A549 (cell line): ENCODE measurements at regions not wholly inside any gene's neighbourhood (a gene's known extent, or its start where the extent isn't known, plus 50 kb on each side); places are given as distances from the start of the nearest gene placed in this dataset.

Experiments
- ATAC-seq, 2 experiments: fragments of 200-7000 bp in 1 of 2; fragments of >200 bp in 1 of 2; cut with Nextera tagmentation in 1 of 2; cut with Tn5 transposase in 1 of 2; 3 replicates each; pipeline versions ENCODE4 v1.8.0 to v1.9.1; 2018 to 2020; ENCODE audit warnings: mild to moderate bottlenecking in 1 of 2, moderate library complexity in 1 of 2
- CTCF ChIA-PET: fragments of 300-600 bp; sonication (Branson Sonifier 250); formaldehyde crosslinking; extraction: SDS; loops from one replicate; lab custom pipeline; 2021; ENCODE audit warnings: antibody characterized with exemption, inconsistent platforms; lab: Yijun Ruan, JAX
- POLR2A ChIA-PET: fragments of 350-600 bp; formaldehyde crosslinking; extraction: SDS; loops from one replicate; lab custom pipeline; 2021; ENCODE audit warnings: antibody characterized with exemption, inconsistent platforms; lab: Yijun Ruan, JAX
- DNase-seq, 2 experiments: peaks; one replicate each; pipeline versions ENCODE4 v3.0.0 to v3.0.0-alpha.2; 2011 to 2016; ENCODE audit warnings: low read depth in 1 of 2, low spot score in 1 of 2
- FAIRE-seq: peaks from 2 replicates; lab custom pipeline; 2011; peaks lifted over from hg19 to GRCh38; lab: Jason Lieb, UNC
- H3K27ac ChIP-seq, 2 experiments: fragments of >200 bp; sonication (Bioruptor Twin); formaldehyde crosslinking; 3 replicates each; pipeline ENCODE4 v1.5.1; 2016 to 2017
- H3K4me1 ChIP-seq: fragments of >200 bp; sonication (Bioruptor Twin); formaldehyde crosslinking; 3 replicates; pipeline ENCODE4 v1.6.1; 2016
- H3K4me2 ChIP-seq: fragments of >200 bp; sonication (Bioruptor Twin); formaldehyde crosslinking; 3 replicates; pipeline ENCODE4 v1.6.1; 2016
- H3K4me3 ChIP-seq: fragments of >200 bp; sonication (Bioruptor Twin); formaldehyde crosslinking; 3 replicates; pipeline ENCODE4 v1.5.1; 2016
- H3K9me3 ChIP-seq: fragments of >200 bp; sonication (Bioruptor Twin); formaldehyde crosslinking; 3 replicates; pipeline ENCODE4 v1.6.1; 2016
- BCL3 ChIP-seq: fragments of >200 bp; sonication (Bioruptor Twin); formaldehyde crosslinking; IDR thresholded peaks from 3 replicates; pipeline ENCODE4 v1.6.1; 2016
- BHLHE40 ChIP-seq: IDR thresholded peaks from 2 replicates; pipeline ENCODE4 v1.6.1; 2012; ENCODE audit warnings: low read depth, low read length, inconsistent platforms
- CBX2 ChIP-seq: fragments of 200-600 bp; sonication (generic); IDR thresholded peaks from 2 replicates; pipeline ENCODE4 v1.6.1; 2016; ENCODE audit warnings: low read depth, mild to moderate bottlenecking, borderline replicate concordance
- ESRRA ChIP-seq: fragments of 150-350 bp; IDR thresholded peaks from 2 replicates; pipeline ENCODE4 v1.6.1; 2014; ENCODE audit warnings: mild to moderate bottlenecking, low read length, borderline replicate concordance
- HDAC2 ChIP-seq: fragments of 200-600 bp; sonication (generic); IDR thresholded peaks from 2 replicates; pipeline ENCODE4 v1.6.1; 2016
- HOXB13 ChIP-seq: fragments of 250-450 bp; sonication (Bioruptor Pico); IDR thresholded peaks from 2 replicates; pipeline ENCODE4 v1.5.0; 2020; ENCODE audit warnings: low read depth, mild to moderate bottlenecking, moderate library complexity
- HOXB5 ChIP-seq: fragments of 250-450 bp; sonication (Bioruptor Pico); IDR thresholded peaks from 2 replicates; pipeline ENCODE4 v1.5.0; 2020; ENCODE audit warnings: mild to moderate bottlenecking, moderate library complexity
- JUN ChIP-seq, 2 experiments: fragments of >200 bp; sonication (Bioruptor Twin); formaldehyde crosslinking; IDR thresholded peaks; 2 replicates in 1 of 2; 3 replicates in 1 of 2; pipeline ENCODE4 v1.6.1; 2016 to 2017
- KDM5A ChIP-seq: fragments of 200-600 bp; sonication (generic); IDR thresholded peaks from 2 replicates; pipeline ENCODE4 v1.6.1; 2016; ENCODE audit warnings: antibody characterized with exemption, mild to moderate bottlenecking
- MAFK ChIP-seq: fragments of 450-650 bp; IDR thresholded peaks from 2 replicates; pipeline ENCODE4 v1.6.1; 2014; ENCODE audit not compliant: partially characterized antibody
- MAZ ChIP-seq: fragments of 150-350 bp; IDR thresholded peaks from 2 replicates; pipeline ENCODE4 v1.6.1; 2014; ENCODE audit warnings: antibody characterized with exemption, low read depth, low read length, borderline replicate concordance
- NFE2L2 ChIP-seq: fragments of 150-350 bp; conservative IDR thresholded peaks from 2 replicates; pipeline ENCODE4 v1.6.1; 2014; ENCODE audit warnings: low read length
- NPAS2 ChIP-seq: fragments of 250-450 bp; sonication (Bioruptor Pico); IDR thresholded peaks from 2 replicates; pipeline ENCODE4 v1.8.0; 2022; ENCODE audit warnings: mild to moderate bottlenecking, moderate library complexity, borderline replicate concordance
- NR3C1 ChIP-seq: fragments of >200 bp; sonication (Bioruptor Twin); formaldehyde crosslinking; IDR thresholded peaks from 3 replicates; pipeline ENCODE4 v1.6.1; 2017
- POLR2A ChIP-seq: IDR thresholded peaks from 2 replicates; pipeline ENCODE4 v1.6.1; 2012; ENCODE audit warnings: mild to moderate bottlenecking, low read length
- RAD21 ChIP-seq, 2 experiments: fragments of >200 bp in 1 of 2; sonication (Bioruptor Twin) in 1 of 2; formaldehyde crosslinking in 1 of 2; IDR thresholded peaks in 1 of 2; conservative IDR thresholded peaks in 1 of 2; 2 replicates in 1 of 2; 3 replicates in 1 of 2; pipeline ENCODE4 v1.6.1; 2012 to 2018; ENCODE audit warnings: inconsistent platforms in 1 of 2
- SREBF2 ChIP-seq: fragments of 450-650 bp; IDR thresholded peaks from 2 replicates; pipeline ENCODE4 v1.6.1; 2014; ENCODE audit warnings: mild to moderate bottlenecking, moderate library complexity
- TP53 ChIP-seq: fragments of 250-450 bp; sonication (Bioruptor Pico); IDR thresholded peaks from 2 replicates; pipeline ENCODE4 v1.5.0; 2021; ENCODE audit warnings: mild to moderate bottlenecking, moderate library complexity
- ZFP36 ChIP-seq: fragments of 450-650 bp; IDR thresholded peaks from 2 replicates; pipeline ENCODE4 v1.6.1; 2014; ENCODE audit warnings: borderline replicate concordance; ENCODE audit not compliant: partially characterized antibody
- ZNF302 ChIP-seq: fragments of 250-450 bp; sonication (Bioruptor Pico); IDR thresholded peaks from 2 replicates; pipeline ENCODE4 v1.9.0; 2021; ENCODE audit warnings: inconsistent platforms, mild to moderate bottlenecking, moderate library complexity
- WGBS: methylation state at CpG from one replicate; pipeline ENCODE4 v1.1.6; 2017; ENCODE audit errors: missing lambda C conversion rate; 5-methylcytosine and 5-hydroxymethylcytosine counted together
- TF ChIP-seq, protein P1 (sequence below): IDR thresholded peaks from 2 replicates; pipeline ENCODE4 v1.6.1; 2012
- TF ChIP-seq, protein P2 (sequence below): IDR thresholded peaks from 2 replicates; pipeline ENCODE4 v1.6.1; 2012; ENCODE audit warnings: low read depth, borderline replicate concordance
- TF ChIP-seq, protein P3 (sequence below): fragments of >200 bp; sonication (Bioruptor Twin); formaldehyde crosslinking; IDR thresholded peaks from 2 replicates; pipeline ENCODE4 v1.6.1; 2016

DNA sequence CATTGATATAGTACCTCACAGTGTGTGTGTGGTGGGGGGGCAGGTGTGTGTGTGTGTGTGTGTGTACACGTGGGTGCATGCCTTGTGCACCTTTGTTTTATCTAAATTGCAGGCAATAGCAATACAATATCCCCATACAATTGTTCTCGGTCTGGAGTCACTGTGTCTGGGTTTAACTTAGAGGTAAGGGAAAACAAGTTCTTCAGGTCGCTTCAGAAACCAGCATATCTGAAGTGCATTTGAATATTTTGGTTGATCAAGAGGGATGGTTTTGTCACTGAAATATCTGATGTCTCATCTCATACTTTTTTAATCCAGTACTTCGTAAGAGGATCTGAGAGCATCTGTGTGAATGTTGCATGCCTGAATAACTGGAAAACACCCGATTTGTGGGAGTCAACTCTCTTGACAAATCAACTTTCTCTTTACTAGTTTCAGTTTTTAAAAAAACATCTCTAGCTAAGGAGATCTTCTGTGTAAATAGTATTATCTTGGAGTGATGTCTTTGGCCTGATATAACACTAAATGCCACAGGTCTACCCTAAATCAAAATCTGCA, 206.8 kb upstream of the NR2F2 start:
- Histone ChIP-seq H3K4me1 (0 out of 3 replicates have a peak, but pooled peaks cover 4% of the 10 kb centered on the region), H3K4me2 (no peak overlapping the region), H3K27ac (no peak overlapping the region), H3K4me3 (no peak overlapping the region), H3K9me3 (no peaks in the 10 kb centered on the region)
- WGBS: 63% methylated on average over 5 of the region's 5 CpGs
- DNase-seq (no peak), ATAC-seq (no peak), FAIRE-seq (no peak)
- ChIA-PET POLR2A (no interaction called here), CTCF (no interaction called here)
- TF ChIP-seq BCL3: no peak
- no peak for TF ChIP-seq KDM5A
- no peak for TF ChIP-seq NPAS2
- no peak for TF ChIP-seq NR3C1
- no peak for TF ChIP-seq BHLHE40
- no peak for TF ChIP-seq HOXB13
- no peak for TF ChIP-seq ZNF302 (CRISPR knock-in tag)

DNA sequence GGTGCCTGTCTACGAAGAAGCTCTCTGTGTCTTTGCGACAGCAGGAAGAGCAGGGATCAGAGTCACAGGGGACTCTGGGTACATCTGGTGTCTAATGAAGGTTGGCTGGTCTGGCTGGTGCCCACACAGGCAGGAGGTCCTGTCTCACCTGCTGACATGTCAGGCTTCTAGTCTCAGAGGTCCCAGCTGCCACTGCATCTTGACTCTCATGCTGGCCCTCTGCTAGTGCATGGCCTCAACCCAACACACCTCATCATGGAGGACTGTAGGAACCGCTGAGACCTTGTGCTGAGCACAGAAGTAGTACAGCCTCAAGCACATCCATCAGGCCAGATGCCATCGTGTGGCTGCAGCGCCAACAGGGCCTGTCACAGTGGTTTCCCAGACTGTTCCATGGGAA, 206.1 kb upstream of the NR2F2 start:
- no peak for ATAC-seq
- 85% methylated on average over 5 of the region's 5 CpGs for WGBS
- H3K4me3 ChIP-seq: no peak overlapping the region
- no peaks in the 10 kb centered on the region for H3K9me3 ChIP-seq
- no peak overlapping the region for H3K4me2 ChIP-seq
- H3K4me1 ChIP-seq: 0 out of 3 replicates have a peak, but pooled peaks cover 4% of the 10 kb centered on the region
- CTCF ChIA-PET: interaction anchor here (0.7 to 1.6 kb wide), 2 partner anchors 203 to 972 kb away, joined by 3 to 4 read pairs; no protein-coding TSS in a partner anchor
- FAIRE-seq: no peak
- no peak for DNase-seq
- POLR2A ChIA-PET: no interaction called here
- H3K27ac ChIP-seq: no peak overlapping the region
- TF ChIP-seq HDAC2: no peak
- no peak for TF ChIP-seq CBX2
- TF ChIP-seq, protein P1, sequence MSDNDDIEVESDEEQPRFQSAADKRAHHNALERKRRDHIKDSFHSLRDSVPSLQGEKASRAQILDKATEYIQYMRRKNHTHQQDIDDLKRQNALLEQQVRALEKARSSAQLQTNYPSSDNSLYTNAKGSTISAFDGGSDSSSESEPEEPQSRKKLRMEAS: no peak
- TF ChIP-seq BCL3: no peak
- TF ChIP-seq RAD21 (conservative IDR thresholded peaks at IDR 0.05 in 1 of 2, IDR thresholded peaks at IDR 0.05 in 1 of 2): no peak
- no peak for TF ChIP-seq JUN (IDR thresholded peaks at IDR 0.05)
- TF ChIP-seq, protein P2, sequence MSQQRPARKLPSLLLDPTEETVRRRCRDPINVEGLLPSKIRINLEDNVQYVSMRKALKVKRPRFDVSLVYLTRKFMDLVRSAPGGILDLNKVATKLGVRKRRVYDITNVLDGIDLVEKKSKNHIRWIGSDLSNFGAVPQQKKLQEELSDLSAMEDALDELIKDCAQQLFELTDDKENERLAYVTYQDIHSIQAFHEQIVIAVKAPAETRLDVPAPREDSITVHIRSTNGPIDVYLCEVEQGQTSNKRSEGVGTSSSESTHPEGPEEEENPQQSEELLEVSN: no peak
- TF ChIP-seq HOXB5 (CRISPR knock-in tag): no peak
- TF ChIP-seq POLR2A: no peak
- no peak for TF ChIP-seq TP53
- TF ChIP-seq NFE2L2: no peak
- TF ChIP-seq MAZ: no peak
- TF ChIP-seq, protein P3, sequence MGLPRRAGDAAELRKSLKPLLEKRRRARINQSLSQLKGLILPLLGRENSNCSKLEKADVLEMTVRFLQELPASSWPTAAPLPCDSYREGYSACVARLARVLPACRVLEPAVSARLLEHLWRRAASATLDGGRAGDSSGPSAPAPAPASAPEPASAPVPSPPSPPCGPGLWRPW: no peak
- TF ChIP-seq SREBF2: no peak
- TF ChIP-seq NR3C1: no peak

GRCh38 chr15:96125721-96126415, 204.6 kb upstream of the NR2F2 start:
- FAIRE-seq (no peak), DNase-seq (peak in 1 of 2 experiments; percentile 19), ATAC-seq (no peak)
- Histone ChIP-seq H3K9me3 (no peaks in the 10 kb centered on the region), H3K27ac (no peak overlapping the region), H3K4me3 (no peak overlapping the region), H3K4me1 (0 out of 3 replicates have a peak, but pooled peaks cover 4% of the 10 kb centered on the region), H3K4me2 (no peak overlapping the region)
- TF ChIP-seq MAFK (peak; percentile 24), HOXB5 (CRISPR knock-in tag) (no peak), NPAS2 (no peak), ESRRA (no peak), ZFP36 (no peak), BHLHE40 (no peak)
- TF ChIP-seq, protein P2: no peak
- CTCF ChIA-PET: interaction anchor here (1.6 kb wide), 1 partner anchor 202 kb away, joined by 3 read pairs; no protein-coding TSS in a partner anchor
- 66% methylated on average over 5 of the region's 5 CpGs for WGBS
- POLR2A ChIA-PET: no interaction called here
